ENCODE measurements at regions not wholly inside any gene's neighbourhood (a gene's known extent, or its start where the extent isn't known, plus 50 kb on each side); places are given as distances from the start of the nearest gene placed in this dataset.

DNA sequence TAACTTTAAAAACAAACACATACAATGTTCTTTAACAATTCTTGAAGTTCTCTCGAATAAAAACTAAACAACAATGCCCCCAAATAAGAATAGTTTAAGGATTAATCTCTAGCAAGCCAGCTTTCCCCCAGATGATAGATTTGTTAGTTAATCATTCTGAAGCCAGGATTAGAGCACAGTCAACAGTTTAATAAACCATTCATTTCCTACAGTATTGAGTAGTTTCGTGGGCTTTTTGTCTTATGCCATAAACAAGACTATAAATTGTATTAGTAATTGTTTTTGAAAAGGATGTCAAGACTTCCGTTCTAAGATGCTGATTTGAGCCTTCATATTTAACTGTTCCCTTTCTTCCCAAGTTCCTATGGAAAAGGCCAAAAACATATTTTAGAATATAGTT is 136.6 kb downstream of the PIK3R1 start:
- DNase-seq (ENCODE audit: low read depth in 4 of 4, low spot score in 2 of 4) = no peak

GRCh38 chr5:68353605-68354004 is 138.0 kb downstream of the PIK3R1 start:
- no peak for DNase-seq (ENCODE audit: low read depth in 4 of 4, low spot score in 2 of 4)

- DNase-seq (ENCODE audit: low read depth in 4 of 4, low spot score in 2 of 4) = no peak
Measured at GRCh38 chr5:68354315-68354714, 138.8 kb downstream of the PIK3R1 start.

DNA sequence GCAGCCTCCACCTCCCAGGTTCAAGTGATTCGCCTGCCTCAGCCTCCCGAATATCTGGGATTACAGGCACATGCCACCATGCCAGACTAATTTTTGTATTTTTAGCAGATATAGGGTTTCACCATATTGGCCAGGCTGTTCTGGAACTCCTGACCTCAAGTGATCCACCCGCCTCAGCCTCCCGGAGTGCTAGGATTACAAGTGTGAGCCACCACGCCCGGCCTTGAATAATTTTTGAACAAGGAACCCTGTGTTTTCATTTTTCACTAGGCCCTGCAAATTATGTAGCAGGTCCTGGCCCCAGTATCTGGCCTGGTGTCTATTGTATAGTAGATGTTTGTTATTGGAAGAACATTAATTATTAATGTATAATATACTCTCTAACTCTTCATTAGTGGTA is 140.7 kb downstream of the PIK3R1 start:
- no peak for DNase-seq (ENCODE audit: low read depth in 4 of 4, low spot score in 2 of 4)

DNA sequence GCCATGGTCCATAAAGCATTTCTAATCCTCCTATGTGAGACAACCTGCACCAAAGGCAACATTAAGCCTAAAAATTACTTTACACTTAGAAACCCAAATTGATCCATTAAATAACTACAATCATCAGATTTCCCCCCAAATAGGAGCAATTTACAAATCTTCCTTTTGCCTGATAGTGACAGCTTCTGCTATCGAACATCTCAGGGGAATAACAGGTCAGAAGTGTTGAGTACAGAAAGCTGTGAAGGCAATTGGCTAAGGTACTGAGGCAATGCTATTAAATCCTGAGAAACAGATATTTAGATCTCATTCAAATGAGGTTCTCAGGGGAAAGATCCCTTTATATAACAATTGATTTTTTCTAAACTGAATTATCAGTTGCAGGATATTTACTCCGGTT is 141.1 kb downstream of the PIK3R1 start:
- DNase-seq (ENCODE audit: low read depth in 4 of 4, low spot score in 2 of 4) = no peak

GRCh38 chr5:68359699-68360098 is 144.1 kb downstream of the PIK3R1 start:
- DNase-seq (ENCODE audit: low read depth in 4 of 4, low spot score in 2 of 4) = no peak

DNA sequence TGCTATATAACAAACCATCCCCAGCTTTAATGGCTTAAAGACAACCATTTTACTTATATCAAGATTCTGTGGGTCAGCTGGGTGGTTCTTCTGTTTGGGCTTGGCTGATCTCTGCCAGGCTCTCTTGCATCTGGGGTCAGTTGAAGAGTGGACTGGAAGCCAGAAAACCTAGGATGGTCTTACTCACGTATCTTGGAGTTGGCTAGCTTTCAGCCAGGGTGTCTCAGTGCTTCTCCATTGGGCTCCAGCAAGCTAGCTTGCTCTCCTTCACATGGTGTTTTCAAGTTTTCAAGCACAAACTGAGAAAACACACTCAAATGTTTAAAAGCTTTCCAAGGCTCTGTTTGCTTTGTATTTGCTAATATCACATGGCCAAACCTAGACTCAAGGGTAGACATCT is 146.8 kb downstream of the PIK3R1 start:
- no peak for DNase-seq (ENCODE audit: low read depth in 4 of 4, low spot score in 2 of 4)

GRCh38 chr5:68365889-68366288 is 150.3 kb downstream of the PIK3R1 start:
- DNase-seq (ENCODE audit: low read depth in 4 of 4, low spot score in 2 of 4) = no peak

GRCh38 chr5:68367287-68367686 is 151.7 kb downstream of the PIK3R1 start:
- DNase-seq (ENCODE audit: low read depth in 4 of 4, low spot score in 2 of 4) = no peak

- DNase-seq (ENCODE audit: low read depth in 4 of 4, low spot score in 2 of 4) = no peak
Measured at GRCh38 chr5:68367717-68368116, 152.2 kb downstream of the PIK3R1 start.

DNA sequence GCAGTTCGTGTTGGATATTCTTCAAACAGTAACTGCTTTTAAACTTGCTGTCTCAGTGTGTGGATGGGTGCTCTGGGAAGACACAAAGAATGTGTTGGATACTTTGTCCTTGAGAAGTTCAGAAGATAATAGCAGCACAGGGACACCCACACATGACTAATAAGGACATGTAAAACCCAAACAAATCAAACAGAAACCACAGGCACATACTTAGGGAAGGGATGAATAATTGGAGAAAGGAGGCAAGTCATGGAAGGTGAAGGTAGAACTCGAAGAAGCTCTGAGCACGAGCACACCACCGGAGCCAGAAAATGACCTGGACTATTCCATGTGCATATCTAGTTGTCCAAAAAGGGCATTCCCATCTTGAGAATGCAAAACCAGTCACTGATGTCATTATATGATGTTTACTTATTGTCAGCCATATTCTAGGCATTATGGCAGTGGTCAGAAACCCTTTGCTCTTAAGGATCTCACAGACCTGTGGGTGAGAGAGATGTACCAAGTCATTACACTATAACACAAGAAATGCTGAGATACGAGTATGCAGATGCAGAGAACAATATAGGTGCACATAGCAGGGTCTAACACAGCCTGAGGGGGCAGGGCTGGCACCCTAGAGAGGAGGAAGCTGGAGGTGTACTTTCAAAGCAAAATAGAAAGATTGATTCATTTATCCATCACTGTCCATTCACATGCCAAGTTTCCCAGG is 152.9 kb downstream of the PIK3R1 start:
- DNase-seq (ENCODE audit: low read depth in 4 of 4, low spot score in 2 of 4) = no peak

DNA sequence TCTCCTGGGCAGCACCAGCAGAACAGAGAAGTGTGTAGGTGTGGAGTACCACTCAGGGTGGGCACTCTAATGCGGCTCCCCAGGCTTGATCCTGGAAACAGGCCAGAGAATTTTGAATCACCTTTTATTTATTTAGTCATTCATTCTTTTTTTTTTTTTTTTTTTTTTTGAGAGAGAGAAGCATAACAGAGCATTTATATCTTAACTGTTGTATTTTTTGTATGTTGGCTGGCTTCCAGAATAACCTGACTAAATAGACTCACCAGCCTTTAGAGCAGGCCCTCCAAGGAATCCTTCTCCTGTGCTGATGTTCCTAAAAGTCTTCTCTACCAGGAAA is 153.4 kb downstream of the PIK3R1 start:
- DNase-seq (ENCODE audit: low read depth in 4 of 4, low spot score in 2 of 4) = no peak

GRCh38 chr5:68369457-68370125 is 154.0 kb downstream of the PIK3R1 start:
- no peak for DNase-seq (ENCODE audit: low read depth in 4 of 4, low spot score in 2 of 4)

DNA sequence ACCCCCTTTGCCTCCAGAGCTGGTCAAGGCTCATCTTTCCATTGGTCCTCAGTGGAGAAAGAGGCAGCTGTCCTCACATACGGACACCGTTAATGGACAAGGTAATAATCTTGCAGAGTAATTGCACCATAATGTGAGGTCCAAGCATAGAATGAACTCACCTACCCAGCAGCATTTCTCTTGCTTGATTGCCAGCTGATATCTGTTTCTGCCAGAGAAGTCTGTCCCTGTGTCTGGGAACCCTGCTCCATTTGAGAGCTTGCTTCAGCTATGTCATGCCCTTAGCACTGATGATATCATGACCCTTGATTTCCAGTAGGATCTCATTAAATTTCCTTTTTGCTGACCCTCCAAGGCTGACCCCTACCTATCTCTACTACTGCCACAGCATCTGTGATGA is 154.6 kb downstream of the PIK3R1 start:
- DNase-seq (ENCODE audit: low read depth in 4 of 4, low spot score in 2 of 4) = no peak

DNA sequence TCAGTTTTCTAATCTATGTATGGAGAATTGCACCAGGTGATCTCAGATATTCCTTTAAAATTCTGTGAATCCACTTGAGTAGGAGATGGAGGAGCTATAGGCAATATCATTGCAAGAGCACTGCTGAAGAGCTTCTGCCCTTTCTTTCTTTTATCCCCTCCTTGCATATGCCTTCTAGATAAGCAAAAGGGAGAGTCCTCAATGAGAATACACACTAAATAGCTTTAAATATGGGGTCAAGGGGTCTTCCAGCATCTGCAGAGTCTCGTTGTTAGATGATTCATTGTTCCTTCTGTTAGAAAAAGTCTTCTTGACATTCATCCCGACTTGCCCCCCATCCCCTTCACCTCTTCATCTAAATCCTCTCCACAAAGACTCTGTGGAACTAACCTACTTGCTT is 156.1 kb downstream of the PIK3R1 start:
- DNase-seq (ENCODE audit: low read depth in 4 of 4, low spot score in 2 of 4) = no peak

DNA sequence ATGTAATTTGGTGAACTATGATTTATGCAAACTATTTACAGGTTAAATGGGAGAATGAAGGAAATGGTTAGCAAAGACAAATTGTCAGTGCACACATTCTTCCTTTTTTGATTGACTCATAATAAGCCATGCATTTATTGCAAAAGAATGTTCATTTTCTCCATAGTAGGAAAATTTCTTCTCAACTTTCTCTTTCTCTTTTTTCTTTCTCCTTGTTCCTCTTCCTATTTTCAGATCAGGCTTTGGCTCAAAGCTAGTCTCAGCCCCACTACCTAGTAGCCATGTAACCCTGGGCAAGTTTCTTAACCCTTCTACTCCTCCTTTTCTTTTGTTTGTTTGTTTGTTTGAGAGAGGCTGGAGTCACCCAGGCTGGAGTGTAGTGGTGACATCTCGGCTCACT is 156.6 kb downstream of the PIK3R1 start:
- DNase-seq (ENCODE audit: low read depth in 4 of 4, low spot score in 2 of 4) = no peak

- DNase-seq (ENCODE audit: low read depth in 4 of 4, low spot score in 2 of 4) = no peak
Measured at GRCh38 chr5:68373050-68373449, 157.5 kb downstream of the PIK3R1 start.

GRCh38 chr5:68374796-68375518 is 159.4 kb downstream of the PIK3R1 start:
- no peak for DNase-seq (ENCODE audit: low read depth in 4 of 4, low spot score in 2 of 4)

- no peak for DNase-seq (ENCODE audit: low read depth in 4 of 4, low spot score in 2 of 4)
Measured at GRCh38 chr5:68375540-68375939, 160.0 kb downstream of the PIK3R1 start.

GRCh38 chr5:68376935-68377334 is 161.4 kb downstream of the PIK3R1 start:
- DNase-seq (ENCODE audit: low read depth in 4 of 4, low spot score in 2 of 4) = no peak

GRCh38 chr5:68377733-68378132 is 162.2 kb downstream of the PIK3R1 start:
- no peak for DNase-seq (ENCODE audit: low read depth in 4 of 4, low spot score in 2 of 4)

- DNase-seq (ENCODE audit: low read depth in 4 of 4, low spot score in 2 of 4) = no peak
Measured at GRCh38 chr5:68378204-68378820, 162.8 kb downstream of the PIK3R1 start.
